Suppressor macrophage treated with lipopolysaccharide for 1 hour (primary cell): ENCODE measurements at regions not wholly inside any gene's neighbourhood (a gene's known extent, or its start where the extent isn't known, plus 50 kb on each side); places are given as distances from the start of the nearest gene placed in this dataset.
"Not testable (repeated sequence)": the region's sequence is repeated elsewhere in the genome, so short reads cannot be mapped to it uniquely, and the experiment has no call there.

Source experiments
- DNase-seq, 3 donors: peaks; one replicate each; pipeline ENCODE4 v3.0.0-alpha.2; 2020 to 2022

DNA sequence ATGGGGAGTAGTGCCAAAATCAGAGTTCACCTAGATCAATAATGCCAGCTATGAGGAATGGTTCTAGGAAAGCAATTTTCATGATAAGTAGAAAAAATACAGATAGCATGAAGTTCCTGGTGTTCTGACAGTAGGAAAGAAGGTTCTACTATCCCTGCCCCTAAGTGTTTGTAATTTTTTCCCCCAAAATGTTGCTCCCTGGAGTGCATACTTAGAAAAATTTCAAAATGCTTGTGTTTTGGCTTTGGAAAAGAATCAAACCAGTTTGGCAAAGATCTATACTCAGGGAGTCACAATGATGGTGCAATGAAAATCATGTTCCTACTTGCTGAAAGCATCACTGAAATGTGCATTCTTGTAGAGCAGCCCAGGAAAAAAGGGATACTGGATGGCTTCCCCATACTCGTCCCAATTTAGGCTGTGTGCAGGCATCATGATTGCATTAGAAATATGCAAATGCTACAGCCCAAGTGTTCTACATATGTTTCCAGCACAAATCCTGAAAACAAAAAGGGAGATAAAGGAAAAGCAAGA, 74.7 kb downstream of the LPAR4 start:
- no peak for DNase-seq

DNA sequence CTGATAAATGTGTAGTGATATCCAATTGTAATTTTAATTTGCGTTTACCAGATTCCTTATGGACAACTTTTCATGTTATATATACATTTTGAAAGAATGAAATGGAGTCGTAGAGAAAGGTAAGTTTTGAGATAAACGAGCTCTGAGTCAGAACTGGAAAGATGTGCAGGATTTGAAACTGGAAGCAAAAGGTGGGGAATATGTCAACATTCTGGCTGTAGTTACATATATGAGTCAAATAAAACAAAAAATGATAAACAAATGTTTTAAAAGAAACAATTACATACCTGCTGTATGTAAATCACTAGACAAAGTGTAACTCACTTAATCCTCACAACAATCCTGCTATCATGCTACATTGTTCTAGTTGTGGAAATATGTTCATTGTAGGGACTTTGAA, 84.0 kb downstream of the LPAR4 start:
- no peak for DNase-seq

DNA sequence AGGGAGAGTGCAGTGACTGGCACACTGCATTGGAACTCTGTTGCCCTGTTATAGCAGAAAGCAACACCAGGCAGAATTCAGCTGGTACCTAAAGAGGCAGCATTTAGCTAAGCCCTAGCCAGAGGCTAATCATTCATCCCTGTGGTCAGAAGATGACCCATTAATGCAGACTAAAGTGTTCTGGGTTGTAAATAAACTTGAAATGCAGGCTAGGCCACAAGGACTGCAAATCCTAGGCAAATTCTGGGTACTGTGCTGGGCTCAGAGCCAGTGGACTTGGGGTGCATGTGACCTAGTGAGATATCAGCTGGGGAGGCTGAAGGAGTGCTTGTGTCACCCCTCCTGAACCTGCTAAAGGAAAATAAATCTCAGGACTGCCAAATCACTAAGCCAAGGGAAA, 91.2 kb downstream of the LPAR4 start:
- no peak for DNase-seq

GRCh38 chrX:78839711-78840110, 92.2 kb downstream of the LPAR4 start:
- no peak for DNase-seq

GRCh38 chrX:78844218-78844617, 96.7 kb downstream of the LPAR4 start:
- not testable (repeated sequence) for DNase-seq

DNA sequence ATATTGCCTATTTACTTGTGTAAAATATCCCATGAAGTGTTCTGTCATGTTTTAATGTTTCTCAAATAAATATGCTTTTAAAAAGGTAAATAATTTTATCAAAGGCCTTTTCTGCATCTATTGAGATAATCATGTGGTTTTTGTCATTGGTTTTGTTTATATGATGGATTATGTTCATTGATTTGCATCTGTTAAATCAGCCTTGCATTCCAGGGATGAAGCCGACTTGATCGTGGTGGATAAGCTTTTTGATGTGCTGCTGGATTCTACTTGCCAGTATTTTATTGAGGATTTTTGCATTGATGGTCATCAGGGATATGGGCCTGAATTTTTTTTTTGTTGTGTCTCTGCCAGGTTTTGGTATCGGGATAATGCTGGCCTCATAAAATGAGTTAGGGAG, 63.9 kb upstream of the P2RY10 start:
- not testable (repeated sequence) for DNase-seq

GRCh38 chrX:78886550-78886949, 58.6 kb upstream of the P2RY10 start:
- DNase-seq, result peak; percentile 5 to 22 (median 18)
